Astrocyte (in vitro differentiated cells and primary cell): ENCODE measurements at regions not wholly inside any gene's neighbourhood (a gene's known extent, or its start where the extent isn't known, plus 50 kb on each side); places are given as distances from the start of the nearest gene placed in this dataset.

ENCODE experiments used
- EZH2 ChIP-seq: IDR thresholded peaks from 2 replicates; pipeline ENCODE4 v1.6.1; 2012; ENCODE audit warnings: mild to moderate bottlenecking, low read length, inconsistent platforms; ENCODE audit not compliant: insufficient read depth
- TF ChIP-seq, protein P1 (sequence below): IDR thresholded peaks from 2 replicates; pipeline ENCODE4 v1.5.1; 2011; ENCODE audit warnings: low read depth, mild to moderate bottlenecking, inconsistent platforms, low read length, moderate library complexity; ENCODE audit not compliant: insufficient read depth

- TF ChIP-seq, protein P1, sequence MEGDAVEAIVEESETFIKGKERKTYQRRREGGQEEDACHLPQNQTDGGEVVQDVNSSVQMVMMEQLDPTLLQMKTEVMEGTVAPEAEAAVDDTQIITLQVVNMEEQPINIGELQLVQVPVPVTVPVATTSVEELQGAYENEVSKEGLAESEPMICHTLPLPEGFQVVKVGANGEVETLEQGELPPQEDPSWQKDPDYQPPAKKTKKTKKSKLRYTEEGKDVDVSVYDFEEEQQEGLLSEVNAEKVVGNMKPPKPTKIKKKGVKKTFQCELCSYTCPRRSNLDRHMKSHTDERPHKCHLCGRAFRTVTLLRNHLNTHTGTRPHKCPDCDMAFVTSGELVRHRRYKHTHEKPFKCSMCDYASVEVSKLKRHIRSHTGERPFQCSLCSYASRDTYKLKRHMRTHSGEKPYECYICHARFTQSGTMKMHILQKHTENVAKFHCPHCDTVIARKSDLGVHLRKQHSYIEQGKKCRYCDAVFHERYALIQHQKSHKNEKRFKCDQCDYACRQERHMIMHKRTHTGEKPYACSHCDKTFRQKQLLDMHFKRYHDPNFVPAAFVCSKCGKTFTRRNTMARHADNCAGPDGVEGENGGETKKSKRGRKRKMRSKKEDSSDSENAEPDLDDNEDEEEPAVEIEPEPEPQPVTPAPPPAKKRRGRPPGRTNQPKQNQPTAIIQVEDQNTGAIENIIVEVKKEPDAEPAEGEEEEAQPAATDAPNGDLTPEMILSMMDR, result no peak
- no peak for TF ChIP-seq EZH2
Observed at GRCh38 chr3:194000712-194001111, 135.2 kb upstream of the HES1 start.
